ENCODE measurements at regions not wholly inside any gene's neighbourhood (a gene's known extent, or its start where the extent isn't known, plus 50 kb on each side); places are given as distances from the start of the nearest gene placed in this dataset.
"Not testable (repeated sequence)": the region's sequence is repeated elsewhere in the genome, so short reads cannot be mapped to it uniquely, and the experiment has no call there.

- H3K36me3 ChIP-seq; H3K9me3 ChIP-seq; H3K4me1 ChIP-seq; intact Hi-C loops (cut with DNase I); DNase-seq; H3K4me3 ChIP-seq; H3K27me3 ChIP-seq; H3K27ac ChIP-seq: not testable (repeated sequence)
- WGBS, 2 donors, result 83% methylated on average over 7 of the region's 30 CpGs; no CpG with 5 or more reads in 1 of the 2 donors
Measured at GRCh38 chr9:138174954-138175353, 297.4 kb downstream of the CACNA1B start.

GRCh38 chr9:138175354-138175753 is 297.8 kb downstream of the CACNA1B start:
- H3K4me1 ChIP-seq; intact Hi-C loops (cut with DNase I); H3K36me3 ChIP-seq; H3K27me3 ChIP-seq; H3K9me3 ChIP-seq; H3K27ac ChIP-seq; H3K4me3 ChIP-seq; DNase-seq: not testable (repeated sequence)
- WGBS, 2 donors, result 97% methylated on average over 5 of the region's 31 CpGs; no CpG with 5 or more reads in 1 of the 2 donors

- H3K9me3 ChIP-seq; H3K4me1 ChIP-seq; H3K36me3 ChIP-seq; H3K4me3 ChIP-seq; DNase-seq; H3K27ac ChIP-seq; intact Hi-C loops (cut with DNase I); H3K27me3 ChIP-seq: not testable (repeated sequence)
- 80 to 81% methylated on average over 8 of the region's 9 CpGs for WGBS, 2 donors
Measured at GRCh38 chr9:138177091-138177490, 299.5 kb downstream of the CACNA1B start.

GRCh38 chr9:138179003-138179402 is 301.4 kb downstream of the CACNA1B start:
- H3K4me1 ChIP-seq; DNase-seq; H3K36me3 ChIP-seq; H3K9me3 ChIP-seq; H3K4me3 ChIP-seq; H3K27me3 ChIP-seq; intact Hi-C loops (cut with DNase I); H3K27ac ChIP-seq: not testable (repeated sequence)
- 79 to 88% methylated on average over 1 to 3 of the region's 4 CpGs for WGBS, 2 donors

- H3K36me3 ChIP-seq; H3K9me3 ChIP-seq; DNase-seq; H3K27me3 ChIP-seq; H3K4me3 ChIP-seq; H3K4me1 ChIP-seq; H3K27ac ChIP-seq; intact Hi-C loops (cut with DNase I): not testable (repeated sequence)
- WGBS, 2 donors, result 50 to 55% methylated on average over 1 to 2 of the region's 3 CpGs
Measured at GRCh38 chr9:138179671-138180070, 302.1 kb downstream of the CACNA1B start.

- intact Hi-C loops (cut with DNase I); H3K9me3 ChIP-seq: not testable (repeated sequence)
- WGBS, 2 donors, result 26 to 43% methylated on average over 1 of the region's 1 CpG
Measured at GRCh38 chr9:138181963-138182362, 304.4 kb downstream of the CACNA1B start.

GRCh38 chr9:138197156-138197555 is 319.6 kb downstream of the CACNA1B start:
- intact Hi-C loops (cut with DNase I); DNase-seq: not testable (repeated sequence)

More at GRCh38 chr9:138181963-138182362, 304.4 kb downstream of the CACNA1B start:
- not testable (repeated sequence) for H3K4me3 ChIP-seq, H3K27ac ChIP-seq, H3K36me3 ChIP-seq, H3K4me1 ChIP-seq, DNase-seq, H3K27me3 ChIP-seq

GRCh38 chr9:138198963-138199362 is 321.4 kb downstream of the CACNA1B start:
- H3K4me3 ChIP-seq; H3K27me3 ChIP-seq; H3K27ac ChIP-seq; intact Hi-C loops (cut with DNase I); H3K9me3 ChIP-seq; H3K36me3 ChIP-seq; H3K4me1 ChIP-seq; DNase-seq: not testable (repeated sequence)
- WGBS, 2 donors, result 93 to 100% methylated on average over 1 of the region's 1 CpG

More at GRCh38 chr9:138197156-138197555, 319.6 kb downstream of the CACNA1B start:
- H3K4me1 ChIP-seq, H3K27me3 ChIP-seq, H3K9me3 ChIP-seq, H3K4me3 ChIP-seq, H3K27ac ChIP-seq, H3K36me3 ChIP-seq: not testable (repeated sequence)
- 68 to 82% methylated on average over 3 to 9 of the region's 9 CpGs for WGBS, 2 donors

GRCh38 chr9:138199917-138200316 is 322.3 kb downstream of the CACNA1B start:
- H3K9me3 ChIP-seq; H3K27me3 ChIP-seq; H3K36me3 ChIP-seq; DNase-seq; H3K27ac ChIP-seq; H3K4me3 ChIP-seq; intact Hi-C loops (cut with DNase I); H3K4me1 ChIP-seq: not testable (repeated sequence)
- WGBS, 2 donors, result 79 to 89% methylated on average over 6 to 12 of the region's 12 CpGs

GRCh38 chr9:138200481-138201142 is 323.0 kb downstream of the CACNA1B start:
- H3K9me3 ChIP-seq, DNase-seq: not testable (repeated sequence)

GRCh38 chr9:138201167-138201889 is 323.7 kb downstream of the CACNA1B start:
- H3K36me3 ChIP-seq; H3K27me3 ChIP-seq; H3K27ac ChIP-seq; intact Hi-C loops (cut with DNase I); DNase-seq; H3K9me3 ChIP-seq; H3K4me1 ChIP-seq; H3K4me3 ChIP-seq: not testable (repeated sequence)
- 81% methylated on average over 7 of the region's 15 CpGs; no CpG with 5 or more reads in 1 of the 2 donors for WGBS, 2 donors

More at GRCh38 chr9:138200481-138201142, 323.0 kb downstream of the CACNA1B start:
- H3K4me1 ChIP-seq; H3K4me3 ChIP-seq; intact Hi-C loops (cut with DNase I); H3K27ac ChIP-seq; H3K27me3 ChIP-seq; H3K36me3 ChIP-seq: not testable (repeated sequence)
- WGBS, 2 donors, result 79 to 89% methylated on average over 3 to 5 of the region's 11 CpGs

- H3K27me3 ChIP-seq; intact Hi-C loops (cut with DNase I); H3K27ac ChIP-seq; H3K4me1 ChIP-seq; H3K36me3 ChIP-seq; H3K9me3 ChIP-seq; H3K4me3 ChIP-seq; DNase-seq: not testable (repeated sequence)
- WGBS, 2 donors, result 100% methylated on average over 2 of the region's 12 CpGs; no CpG with 5 or more reads in 1 of the 2 donors
Measured at GRCh38 chr9:138202043-138202442, 324.5 kb downstream of the CACNA1B start.

- intact Hi-C loops (cut with DNase I); DNase-seq; H3K4me3 ChIP-seq; H3K27ac ChIP-seq; H3K36me3 ChIP-seq; H3K27me3 ChIP-seq; H3K4me1 ChIP-seq; H3K9me3 ChIP-seq: not testable (repeated sequence)
- WGBS, 2 donors, result 64 to 65% methylated on average over 5 of the region's 7 CpGs
Measured at GRCh38 chr9:138203304-138203703, 325.7 kb downstream of the CACNA1B start.
